H1 (cell line): ENCODE measurements at regions not wholly inside any gene's neighbourhood (a gene's known extent, or its start where the extent isn't known, plus 50 kb on each side); places are given as distances from the start of the nearest gene placed in this dataset.

ENCODE experiments used
- CTCF ChIA-PET: fragments of 300-600 bp; sonication (Branson Sonifier 250); formaldehyde crosslinking; loops from one replicate; lab custom pipeline; 2021; ENCODE audit not compliant: partially characterized antibody; lab: Charles Lee
- POLR2A ChIA-PET: fragments of 300-600 bp; sonication (Branson Sonifier 250); formaldehyde crosslinking; loops from one replicate; lab custom pipeline; 2021; ENCODE audit warnings: inconsistent platforms; ENCODE audit not compliant: partially characterized antibody; lab: Charles Lee
- DNase-seq, 2 experiments: peaks; one replicate each; pipeline versions ENCODE4 v3.0.0 to v3.0.0-alpha.2; 2010 to 2022; ENCODE audit warnings: low spot score in 2 of 2, low read depth in 1 of 2, mixed read lengths in 1 of 2
- FAIRE-seq: peaks from 2 replicates; lab custom pipeline; 2011; peaks lifted over from hg19 to GRCh38; lab: Jason Lieb, UNC
- H2AFZ ChIP-seq: 2 replicates; pipeline ENCODE4 v1.8.1; 2012; ENCODE audit warnings: low read length, inconsistent platforms
- H2AK5ac ChIP-seq: 2 replicates; pipeline ENCODE4 v1.6.1; 2013; ENCODE audit warnings: low read depth, low read length
- H2BK120ac ChIP-seq: replicated peaks from 2 replicates; pipeline ENCODE3; 2013; ENCODE audit warnings: low read depth, low read length, inconsistent platforms
- H2BK12ac ChIP-seq: 2 replicates; pipeline ENCODE4 v1.6.1; 2013; ENCODE audit warnings: low read depth, low read length
- H2BK15ac ChIP-seq: 2 replicates; pipeline ENCODE4 v1.6.1; 2013; ENCODE audit warnings: low read length
- H2BK20ac ChIP-seq: 2 replicates; pipeline ENCODE4 v1.6.1; 2013; ENCODE audit warnings: low read length
- H2BK5ac ChIP-seq: 2 replicates; pipeline ENCODE4 v1.6.1; 2013; ENCODE audit warnings: low read depth, low read length
- H3K14ac ChIP-seq: 2 replicates; pipeline ENCODE4 v1.6.1; 2013; ENCODE audit warnings: inconsistent platforms; ENCODE audit not compliant: insufficient read length
- H3K18ac ChIP-seq: 2 replicates; pipeline ENCODE4 v1.6.1; 2013; ENCODE audit warnings: low read length; ENCODE audit errors: extremely low read depth
- H3K23ac ChIP-seq: 2 replicates; pipeline ENCODE4 v1.6.1; 2013; ENCODE audit warnings: inconsistent platforms; ENCODE audit not compliant: insufficient read length
- H3K23me2 ChIP-seq: 2 replicates; pipeline ENCODE4 v1.6.1; 2013; ENCODE audit warnings: low read depth, low read length
- H3K27ac ChIP-seq: 2 replicates; pipeline ENCODE4 v1.6.1; 2011; ENCODE audit warnings: low read depth, low read length, inconsistent platforms
- H3K27me3 ChIP-seq, 4 experiments: replicated peaks in 1 of 4; 1 replicate in 1 of 4; 2 replicates in 3 of 4; pipeline versions ENCODE4 v1.6.1 to v1.8.1; 2011 to 2013; ENCODE audit warnings: low read length in 3 of 4, mild to moderate bottlenecking in 3 of 4, inconsistent platforms in 2 of 4, mixed read lengths in 2 of 4, moderate library complexity in 1 of 4; ENCODE audit not compliant: control insufficient read depth in 3 of 4, insufficient read depth in 3 of 4; ENCODE audit errors: extremely low read depth in 1 of 4
- H3K36me3 ChIP-seq, 4 experiments: 2 replicates each; pipeline versions ENCODE4 v1.6.1 to v1.8.1; 2011 to 2013; ENCODE audit warnings: mild to moderate bottlenecking in 4 of 4, low read length in 3 of 4, moderate library complexity in 2 of 4, control low read depth in 1 of 4, inconsistent platforms in 1 of 4; ENCODE audit not compliant: insufficient read depth in 4 of 4, control insufficient read depth in 2 of 4
- H3K4ac ChIP-seq: replicated peaks from 2 replicates; pipeline ENCODE3; 2013; ENCODE audit warnings: low read length, low read depth, mixed read lengths, inconsistent platforms; ENCODE audit not compliant: insufficient read length
- H3K4me1 ChIP-seq, 4 experiments: replicated peaks in 1 of 4; 1 replicate in 1 of 4; 2 replicates in 3 of 4; pipeline versions ENCODE4 v1.6.1 to v1.8.1; 2011 to 2013; ENCODE audit warnings: low read length in 3 of 4, inconsistent platforms in 2 of 4, mixed read lengths in 1 of 4; ENCODE audit not compliant: insufficient read depth in 4 of 4, control insufficient read depth in 3 of 4
- H3K4me2 ChIP-seq, 2 experiments: 2 replicates each; pipeline versions ENCODE4 v1.6.1 to v1.8.1; 2011 to 2013; ENCODE audit warnings: low read depth in 2 of 2, low read length in 2 of 2, control low read depth in 1 of 2, inconsistent platforms in 1 of 2, mild to moderate bottlenecking in 1 of 2; ENCODE audit not compliant: insufficient read depth in 1 of 2
- H3K4me3 ChIP-seq, 4 experiments: fragments of 200-600, 300-600 bp in 1 of 4; sonication (generic), shearing (Covaris generic), sonication (Bioruptor Twin) in 1 of 4; 2 replicates each; pipeline versions ENCODE4 v1.5.1 to v1.8.1; 2011 to 2016; ENCODE audit warnings: low read length in 4 of 4, low read depth in 3 of 4, control low read depth in 2 of 4, inconsistent platforms in 2 of 4, mild to moderate bottlenecking in 2 of 4, mixed read lengths in 1 of 4, moderate library complexity in 1 of 4; ENCODE audit not compliant: insufficient read depth in 2 of 4; ENCODE audit errors: extremely low read depth in 1 of 4
- H3K56ac ChIP-seq: replicated peaks from 2 replicates; pipeline ENCODE3; 2013; ENCODE audit warnings: low read depth, mild to moderate bottlenecking, mixed read lengths, low read length, inconsistent platforms; ENCODE audit not compliant: insufficient read length
- H3K79me1 ChIP-seq: 2 replicates; pipeline ENCODE4 v1.6.1; 2013; ENCODE audit warnings: low read depth, low read length, control low read depth
- H3K79me2 ChIP-seq, 2 experiments: 2 replicates each; pipeline versions ENCODE4 v1.6.1 to v1.8.1; 2012 to 2013; ENCODE audit warnings: low read length in 2 of 2, mild to moderate bottlenecking in 2 of 2, inconsistent platforms in 1 of 2; ENCODE audit not compliant: insufficient read depth in 2 of 2, control insufficient read depth in 1 of 2
- H3K9ac ChIP-seq, 4 experiments: replicated peaks in 1 of 4; 1 replicate in 1 of 4; 2 replicates in 3 of 4; pipeline versions ENCODE4 v1.6.1 to v1.8.1; 2011 to 2013; ENCODE audit warnings: low read depth in 3 of 4, low read length in 3 of 4, control low read depth in 2 of 4, mild to moderate bottlenecking in 2 of 4, moderate library complexity in 2 of 4, inconsistent platforms in 1 of 4; ENCODE audit errors: extremely low read depth in 1 of 4
- H3K9me3 ChIP-seq, 2 experiments: 2 replicates each; pipeline versions ENCODE4 v1.6.1 to v1.8.1; 2012 to 2013; ENCODE audit warnings: mild to moderate bottlenecking in 2 of 2, moderate library complexity in 2 of 2, control low read depth in 1 of 2, inconsistent platforms in 1 of 2, low read depth in 1 of 2, low read length in 1 of 2, mixed read lengths in 1 of 2; ENCODE audit not compliant: insufficient read depth in 2 of 2
- H4K20me1 ChIP-seq, 2 experiments: replicated peaks in 1 of 2; 2 replicates each; pipeline versions ENCODE3 to v1.8.1; 2011 to 2013; ENCODE audit warnings: inconsistent platforms in 2 of 2, low read length in 2 of 2, mild to moderate bottlenecking in 1 of 2; ENCODE audit not compliant: insufficient read depth in 2 of 2, control insufficient read depth in 1 of 2
- H4K5ac ChIP-seq: 2 replicates; pipeline ENCODE4 v1.6.1; 2013; ENCODE audit warnings: low read length, low read depth, mixed read lengths, inconsistent platforms; ENCODE audit not compliant: insufficient read length
- H4K8ac ChIP-seq: 2 replicates; pipeline ENCODE4 v1.8.0; 2013; ENCODE audit warnings: mild to moderate bottlenecking, moderate library complexity, low read length, inconsistent platforms; ENCODE audit not compliant: insufficient read depth; ENCODE audit errors: extremely low read depth
- H4K91ac ChIP-seq: replicated peaks from 2 replicates; pipeline ENCODE3; 2013; ENCODE audit warnings: low read length, mixed read lengths, inconsistent platforms; ENCODE audit not compliant: insufficient read length
- BACH1 ChIP-seq: IDR thresholded peaks from 2 replicates; pipeline ENCODE4 v1.6.1; 2012; ENCODE audit warnings: low read length, improper control_type of control experiment
- BCL11A ChIP-seq, 2 experiments: IDR thresholded peaks; one replicate each; pipeline ENCODE4 v1.6.1; 2011; ENCODE audit warnings: low read depth in 2 of 2, low read length in 2 of 2, mild to moderate bottlenecking in 2 of 2
- CBX8 ChIP-seq: fragments of 300-800, 300-1000 bp; sonication (generic); IDR thresholded peaks from 2 replicates; pipeline ENCODE4 v1.7.1; 2016; ENCODE audit warnings: low read depth, low read length, borderline replicate concordance
- CEBPB ChIP-seq: IDR thresholded peaks from 2 replicates; pipeline ENCODE4 v1.6.1; 2012; ENCODE audit warnings: low read depth, low read length
- CHD2 ChIP-seq: IDR thresholded peaks from 2 replicates; pipeline ENCODE4 v1.6.1; 2012; ENCODE audit warnings: low read length, improper control_type of control experiment
- NRF1 ChIP-seq: IDR thresholded peaks from 2 replicates; pipeline ENCODE4 v1.6.1; 2011; ENCODE audit warnings: mild to moderate bottlenecking, low read depth, low read length, improper control_type of control experiment
- PHF8 ChIP-seq: fragments of 200-600 bp; sonication (generic); conservative IDR thresholded peaks from 2 replicates; pipeline ENCODE4 v1.7.1; 2012; ENCODE audit warnings: low read depth, mild to moderate bottlenecking, inconsistent platforms, low read length, moderate library complexity
- POLR2AphosphoS5 ChIP-seq: IDR thresholded peaks from 2 replicates; pipeline ENCODE4 v1.6.1; 2011; ENCODE audit warnings: low read depth, low read length
- SIRT6 ChIP-seq: IDR thresholded peaks from one replicate; pipeline ENCODE4 v1.7.1; 2012; ENCODE audit warnings: low read length, inconsistent platforms
- SRF ChIP-seq: IDR thresholded peaks from 2 replicates; pipeline ENCODE4 v1.6.1; 2011; ENCODE audit warnings: mild to moderate bottlenecking, low read depth, low read length, moderate library complexity
- TAF1 ChIP-seq: IDR thresholded peaks from 2 replicates; pipeline ENCODE4 v1.6.1; 2011; ENCODE audit warnings: mild to moderate bottlenecking, low read depth, low read length
- TEAD4 ChIP-seq: IDR thresholded peaks from 2 replicates; pipeline ENCODE4 v1.6.1; 2012; ENCODE audit warnings: low read depth, low read length, inconsistent platforms, mixed read lengths
- YY1 ChIP-seq: IDR thresholded peaks from 2 replicates; pipeline ENCODE4 v1.6.1; 2011; ENCODE audit warnings: low read depth, mild to moderate bottlenecking, low read length
- WGBS, 2 experiments: shearing (Covaris generic) in 1 of 2; methylation state at CpG; one replicate each; pipeline versions ENCODE4 v1.1.6 to v1.1.7; 2013 to 2015; ENCODE audit warnings: low lambda C conversion rate in 2 of 2, mixed read lengths in 2 of 2, inconsistent platforms in 1 of 2, low coverage in 1 of 2, missing lambda C conversion rate in 1 of 2; ENCODE audit not compliant: insufficient replicate concordance in 2 of 2, insufficient coverage in 1 of 2, insufficient read length in 1 of 2; ENCODE audit errors: extremely low coverage in 1 of 2, missing lambda C conversion rate in 1 of 2; 5-methylcytosine and 5-hydroxymethylcytosine counted together

GRCh38 chr12:23473071-23473470 lies 476.4 kb downstream of the SOX5 start:
- Histone ChIP-seq H2BK15ac (0 out of 2 replicates have a peak overlapping the region, but pooled peaks have one; percentile 29), H4K20me1 (peaks cover 0 to 2% of the 10 kb centered on the region in 2 experiments), H2AK5ac (no peak overlapping the region), H3K36me3 (no peaks in the 10 kb centered on the region), H3K4ac (no peak overlapping the region), H4K8ac (no peak overlapping the region), H4K91ac (no peak overlapping the region), H2BK120ac (no peak overlapping the region), H2BK12ac (no peak overlapping the region), H3K9ac (no peak overlapping the region), H2BK5ac (peak overlapping the region; percentile 63; the same call in 1 of the 2 replicates), H3K4me1 (no peaks in the 10 kb centered on the region; a peak in 1 of 7 replicates), H3K4me2 (no peak overlapping the region), H3K79me2 (no peaks in the 10 kb centered on the region), H4K5ac (no peak overlapping the region), H3K9me3 (no peaks in the 10 kb centered on the region), H3K27me3 (no peaks in the 10 kb centered on the region), H2BK20ac (no peak overlapping the region; the same call in 1 of the 2 replicates), H3K23ac (no peak overlapping the region), H3K56ac (no peak overlapping the region), H3K18ac (no peak overlapping the region), H2AFZ (peak overlapping the region; percentile 82; the same call in 1 of the 2 replicates), H3K4me3 (no peak overlapping the region), H3K14ac (no peak overlapping the region), H3K79me1 (no peaks in the 10 kb centered on the region), H3K23me2 (no peaks in the 10 kb centered on the region), H3K27ac (no peak overlapping the region)
- ChIA-PET POLR2A (no interaction called here), CTCF (interaction anchor here (0.8 kb wide), 1 partner anchor 552 kb away, joined by 3 read pairs; no protein-coding TSS in a partner anchor)
- DNase-seq (no peak), FAIRE-seq (no peak)
- no peak for TF ChIP-seq BCL11A (IDR thresholded peaks at IDR 0.05; ENCODE audit: low read depth in 2 of 2, low read length in 2 of 2)
- TF ChIP-seq YY1: no peak
- no peak for TF ChIP-seq TAF1
- no peak for TF ChIP-seq TEAD4
- no peak for TF ChIP-seq SIRT6
- no peak for TF ChIP-seq BACH1
- TF ChIP-seq CBX8: no peak
- no peak for TF ChIP-seq CEBPB
- TF ChIP-seq POLR2AphosphoS5: no peak
- TF ChIP-seq PHF8: no peak
- no peak for TF ChIP-seq NRF1
- TF ChIP-seq SRF: no peak
- no peak for TF ChIP-seq CHD2
- WGBS, 2 experiments: 93% methylated on average over 4 of the region's 4 CpGs; no CpG with 5 or more reads in 1 of the 2 experiments
